ENCODE measurements at regions not wholly inside any gene's neighbourhood (a gene's known extent, or its start where the extent isn't known, plus 50 kb on each side); places are given as distances from the start of the nearest gene placed in this dataset.

- intact Hi-C loops (cut with DNase I): no loop called here
- Histone ChIP-seq H3K27me3 (no peaks in the 10 kb centered on the region), H3K4me3 (no peak overlapping the region), H3K36me3 (no peaks in the 10 kb centered on the region), H3K4me1 (no peaks in the 10 kb centered on the region), H3K27ac (replicated peaks in 1 of 4) (no peak overlapping the region), H3K9me3 (peaks cover 0 to 7% (median 3%) of the 10 kb centered on the region in 4 donors)
- TF ChIP-seq POLR2AphosphoS5 (IDR thresholded peaks at IDR 0.05) (no peak), EP300 (IDR thresholded peaks at IDR 0.05) (no peak), CTCF (IDR thresholded peaks at IDR 0.05) (no peak), POLR2A (IDR thresholded peaks at IDR 0.05; ENCODE audit: low read depth) (no peak)
- no peak for DNase-seq (ENCODE audit: extremely low spot score)
- 93% methylated on average over 4 of the region's 4 CpGs for WGBS
Observed at GRCh38 chr13:74258961-74259360, 124.8 kb upstream of the KLF12 start.

- no peaks in the 10 kb centered on the region for H3K9me3 ChIP-seq
- no peak for TF ChIP-seq POLR2A (IDR thresholded peaks at IDR 0.05; ENCODE audit: low read depth)
- TF ChIP-seq POLR2AphosphoS5 (IDR thresholded peaks at IDR 0.05): no peak
- TF ChIP-seq CTCF (IDR thresholded peaks at IDR 0.05): no peak
- no peak for TF ChIP-seq EP300 (IDR thresholded peaks at IDR 0.05)
- no peaks in the 10 kb centered on the region for H3K36me3 ChIP-seq
- no peak overlapping the region for H3K4me3 ChIP-seq
- WGBS: 88% methylated on average over 4 of the region's 4 CpGs
- no peaks in the 10 kb centered on the region for H3K4me1 ChIP-seq
- H3K27ac ChIP-seq (replicated peaks in 1 of 4): no peak overlapping the region
- DNase-seq (ENCODE audit: extremely low spot score): no peak
- no peaks in the 10 kb centered on the region for H3K27me3 ChIP-seq
- intact Hi-C loops (cut with DNase I): no loop called here
Observed at GRCh38 chr13:74256969-74257368, 122.8 kb upstream of the KLF12 start.

- Histone ChIP-seq H3K36me3 (no peaks in the 10 kb centered on the region), H3K4me1 (peaks cover 0 to 12% (median 2%) of the 10 kb centered on the region in 4 donors), H3K9me3 (no peaks in the 10 kb centered on the region), H3K4me3 (no peak overlapping the region), H3K27me3 (no peaks in the 10 kb centered on the region), H3K27ac (replicated peaks in 1 of 4) (no peak overlapping the region)
- no peak for DNase-seq (ENCODE audit: extremely low spot score)
- intact Hi-C loops (cut with DNase I): no loop called here
- 78% methylated on average over 1 of the region's 1 CpG for WGBS
- TF ChIP-seq POLR2AphosphoS5 (IDR thresholded peaks at IDR 0.05): no peak
Observed at GRCh38 chr13:74253161-74253560, 119.0 kb upstream of the KLF12 start.

GRCh38 chr13:74251778-74252519 lies 117.7 kb upstream of the KLF12 start:
- H3K36me3 ChIP-seq: no peaks in the 10 kb centered on the region
- H3K27me3 ChIP-seq: no peaks in the 10 kb centered on the region
- 80% methylated on average over 5 of the region's 5 CpGs for WGBS
- DNase-seq (ENCODE audit: extremely low spot score): no peak
- H3K27ac ChIP-seq (replicated peaks in 1 of 4): no peak overlapping the region
- no peaks in the 10 kb centered on the region for H3K9me3 ChIP-seq
- TF ChIP-seq POLR2AphosphoS5 (IDR thresholded peaks at IDR 0.05) (no peak), CTCF (IDR thresholded peaks at IDR 0.05) (no peak), POLR2A (IDR thresholded peaks at IDR 0.05; ENCODE audit: low read depth) (no peak), EP300 (IDR thresholded peaks at IDR 0.05) (no peak)
- no peak overlapping the region for H3K4me3 ChIP-seq
- intact Hi-C loops (cut with DNase I): no loop called here
- H3K4me1 ChIP-seq: peaks cover 0 to 12% (median 2%) of the 10 kb centered on the region in 4 donors

GRCh38 chr13:74250738-74251190 lies 116.6 kb upstream of the KLF12 start:
- TF ChIP-seq POLR2A (IDR thresholded peaks at IDR 0.05; ENCODE audit: low read depth) (no peak), POLR2AphosphoS5 (IDR thresholded peaks at IDR 0.05) (no peak), EP300 (IDR thresholded peaks at IDR 0.05) (no peak), CTCF (IDR thresholded peaks at IDR 0.05) (no peak)
- WGBS: 26% methylated on average over 2 of the region's 2 CpGs
- H3K27ac ChIP-seq (replicated peaks in 1 of 4): no peak overlapping the region

More at GRCh38 chr13:74250738-74251190, 116.6 kb upstream of the KLF12 start:
- intact Hi-C loops (cut with DNase I): no loop called here
- no peak for DNase-seq (ENCODE audit: extremely low spot score)
- H3K4me1 ChIP-seq: peaks cover 5 to 23% (median 11%) of the 10 kb centered on the region in 4 donors
- no peaks in the 10 kb centered on the region for H3K36me3 ChIP-seq
- no peaks in the 10 kb centered on the region for H3K9me3 ChIP-seq
- H3K27me3 ChIP-seq: no peaks in the 10 kb centered on the region
- no peak overlapping the region for H3K4me3 ChIP-seq
